Activated CD4-positive, alpha-beta T cell treated with anti-CD3 and anti-CD28 coated beads for 36 hours (primary cell): ENCODE measurements at regions not wholly inside any gene's neighbourhood (a gene's known extent, or its start where the extent isn't known, plus 50 kb on each side); places are given as distances from the start of the nearest gene placed in this dataset.

Experiments used
- ATAC-seq: fragments of 200-7000 bp; cut with Tn5 transposase; one replicate; pipeline ENCODE4 v1.10.0; 2021; ENCODE audit warnings: mild to moderate bottlenecking, moderate library complexity
- CTCF ChIA-PET: fragments of 350-600 bp; sonication (Branson Sonifier 250); formaldehyde crosslinking; loops from one replicate; lab custom pipeline; 2021; ENCODE audit warnings: antibody characterized with exemption; lab: Charles Lee
- POLR2A ChIA-PET: fragments of 350-600 bp; sonication (Branson Sonifier 250); formaldehyde crosslinking; loops from one replicate; lab custom pipeline; 2021; ENCODE audit warnings: antibody characterized with exemption, inconsistent platforms; lab: Charles Lee
- DNase-seq: peaks from one replicate; pipeline ENCODE4 v3.0.0-alpha.2; 2020
- H3K27ac Mint-ChIP-seq: one replicate; pipeline ENCODE4 v1.8.0; 2021; ENCODE audit warnings: mixed read lengths
- H3K27me3 Mint-ChIP-seq: one replicate; pipeline ENCODE4 v1.8.0; 2021; ENCODE audit warnings: mixed read lengths
- H3K36me3 Mint-ChIP-seq: one replicate; pipeline ENCODE4 v1.8.0; 2021; ENCODE audit warnings: low read depth, mixed read lengths
- H3K4me1 Mint-ChIP-seq: one replicate; pipeline ENCODE4 v1.8.0; 2021; ENCODE audit warnings: mixed read lengths
- H3K4me3 Mint-ChIP-seq: one replicate; pipeline ENCODE4 v1.8.0; 2021; ENCODE audit warnings: mild to moderate bottlenecking, moderate library complexity, mixed read lengths
- H3K9me3 Mint-ChIP-seq: one replicate; pipeline ENCODE4 v1.8.0; 2021; ENCODE audit warnings: low read depth, mixed read lengths
- intact Hi-C, 2 experiments: fragments of 100-400 bp; cut with DNase I in 1 of 2; cut with micrococcal nuclease in 1 of 2; formaldehyde crosslinking; loops; one replicate each; pipeline versions ENCODE4 v1.14.2 to v1.15.1; 2022 to 2024; cut with DNase I, micrococcal nuclease

DNA sequence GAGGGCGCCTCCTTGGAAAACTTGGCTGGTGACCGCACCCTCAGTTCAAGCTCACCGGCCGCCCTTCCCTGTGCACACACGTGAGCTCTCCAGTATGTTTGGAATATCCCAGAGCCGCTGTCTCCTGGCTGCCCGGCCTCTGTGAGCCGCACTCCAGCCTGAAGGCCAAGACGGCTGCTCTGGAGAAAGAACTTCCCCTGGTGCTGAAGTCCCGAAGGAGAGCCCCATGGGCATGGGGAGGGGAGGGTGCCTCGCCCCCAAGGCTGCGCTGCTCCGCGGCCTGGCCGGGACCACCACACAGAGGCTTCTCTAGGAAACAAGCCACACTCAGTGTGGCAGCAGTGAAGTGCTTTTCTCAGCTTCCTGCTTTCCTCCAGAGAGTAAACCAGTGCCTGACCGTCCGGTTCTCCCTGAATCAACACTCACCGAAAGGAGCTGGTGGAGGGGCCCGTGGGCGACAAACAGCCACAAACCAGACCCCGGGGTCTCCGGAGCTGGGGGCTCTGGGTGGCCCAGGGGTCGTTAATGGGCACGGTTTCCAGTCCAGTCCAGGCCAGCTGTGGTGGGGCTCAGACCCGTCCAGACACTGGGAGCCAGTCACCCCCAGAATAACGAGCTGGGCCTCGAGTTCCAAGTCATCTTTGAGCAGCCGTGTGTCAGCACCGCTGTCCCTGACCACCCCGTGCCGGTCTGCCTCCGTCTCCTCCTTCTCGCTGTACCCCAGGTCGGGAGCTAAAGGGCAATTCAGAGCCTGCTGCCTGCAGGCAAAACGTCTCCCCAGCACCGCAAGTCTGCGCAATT, 87.4 kb upstream of the BHLHE23 start:
- CTCF ChIA-PET = interaction anchor here (0.7 kb wide), 1 partner anchor 51 kb away, joined by 3 read pairs; no protein-coding TSS in a partner anchor
- intact Hi-C loops = no loop called here
- Mint-ChIP-seq H3K27ac (no peak overlapping the region), H3K36me3 (no peaks in the 10 kb centered on the region), H3K9me3 (no peaks in the 10 kb centered on the region), H3K27me3 (peaks cover 7% of the 10 kb centered on the region), H3K4me1 (no peaks in the 10 kb centered on the region), H3K4me3 (no peak overlapping the region)
- no peak for ATAC-seq
- peak; percentile 1 for DNase-seq
- POLR2A ChIA-PET = no interaction called here

GRCh38 chr20:63092660-63093215, 86.0 kb upstream of the BHLHE23 start:
- Mint-ChIP-seq H3K27ac (no peak overlapping the region), H3K4me3 (no peak overlapping the region), H3K27me3 (peaks cover 9% of the 10 kb centered on the region), H3K4me1 (no peaks in the 10 kb centered on the region), H3K36me3 (no peaks in the 10 kb centered on the region), H3K9me3 (no peaks in the 10 kb centered on the region)
- intact Hi-C loops = no loop called here
- peak; percentile 0 for DNase-seq
- ATAC-seq = no peak
- POLR2A ChIA-PET = no interaction called here
- CTCF ChIA-PET = interaction anchor here (0.7 kb wide), 1 partner anchor 35 kb away, joined by 4 read pairs; no protein-coding TSS in a partner anchor

- Mint-ChIP-seq H3K27ac (no peak overlapping the region), H3K4me3 (no peak overlapping the region), H3K9me3 (no peaks in the 10 kb centered on the region), H3K36me3 (no peaks in the 10 kb centered on the region), H3K4me1 (no peaks in the 10 kb centered on the region), H3K27me3 (peaks cover 11% of the 10 kb centered on the region)
- no peak for ATAC-seq
- peak; percentile 0 for DNase-seq
- ChIA-PET POLR2A (no interaction called here), CTCF (no interaction called here)
- intact Hi-C loops = no loop called here
Measured at GRCh38 chr20:63091901-63092659, 85.3 kb upstream of the BHLHE23 start.

- POLR2A ChIA-PET = no interaction called here
- H3K27ac Mint-ChIP-seq = no peak overlapping the region
- CTCF ChIA-PET = no interaction called here
Measured at GRCh38 chr20:63090682-63091571, 84.2 kb upstream of the BHLHE23 start.

GRCh38 chr20:63090052-63090451, 83.3 kb upstream of the BHLHE23 start:
- Mint-ChIP-seq H3K27me3 (peaks cover 13% of the 10 kb centered on the region), H3K9me3 (no peaks in the 10 kb centered on the region), H3K4me1 (no peaks in the 10 kb centered on the region), H3K36me3 (no peaks in the 10 kb centered on the region), H3K27ac (no peak overlapping the region), H3K4me3 (no peak overlapping the region)
- DNase-seq (no peak), ATAC-seq (no peak)
- POLR2A ChIA-PET = interaction anchor here (0.6 kb wide), 1 partner anchor 152 kb away, joined by 3 read pairs; the partner anchor contains the start of gene GID8
- CTCF ChIA-PET = no interaction called here
- intact Hi-C loops = no loop called here

More at GRCh38 chr20:63090682-63091571, 84.2 kb upstream of the BHLHE23 start:
- no peaks in the 10 kb centered on the region for H3K4me1 Mint-ChIP-seq
- H3K36me3 Mint-ChIP-seq = no peaks in the 10 kb centered on the region
- H3K4me3 Mint-ChIP-seq = no peak overlapping the region
- intact Hi-C loops = no loop called here
- H3K9me3 Mint-ChIP-seq = no peaks in the 10 kb centered on the region
- no peak for ATAC-seq
- peak; percentile 3 for DNase-seq
- H3K27me3 Mint-ChIP-seq = peaks cover 11% of the 10 kb centered on the region

DNA sequence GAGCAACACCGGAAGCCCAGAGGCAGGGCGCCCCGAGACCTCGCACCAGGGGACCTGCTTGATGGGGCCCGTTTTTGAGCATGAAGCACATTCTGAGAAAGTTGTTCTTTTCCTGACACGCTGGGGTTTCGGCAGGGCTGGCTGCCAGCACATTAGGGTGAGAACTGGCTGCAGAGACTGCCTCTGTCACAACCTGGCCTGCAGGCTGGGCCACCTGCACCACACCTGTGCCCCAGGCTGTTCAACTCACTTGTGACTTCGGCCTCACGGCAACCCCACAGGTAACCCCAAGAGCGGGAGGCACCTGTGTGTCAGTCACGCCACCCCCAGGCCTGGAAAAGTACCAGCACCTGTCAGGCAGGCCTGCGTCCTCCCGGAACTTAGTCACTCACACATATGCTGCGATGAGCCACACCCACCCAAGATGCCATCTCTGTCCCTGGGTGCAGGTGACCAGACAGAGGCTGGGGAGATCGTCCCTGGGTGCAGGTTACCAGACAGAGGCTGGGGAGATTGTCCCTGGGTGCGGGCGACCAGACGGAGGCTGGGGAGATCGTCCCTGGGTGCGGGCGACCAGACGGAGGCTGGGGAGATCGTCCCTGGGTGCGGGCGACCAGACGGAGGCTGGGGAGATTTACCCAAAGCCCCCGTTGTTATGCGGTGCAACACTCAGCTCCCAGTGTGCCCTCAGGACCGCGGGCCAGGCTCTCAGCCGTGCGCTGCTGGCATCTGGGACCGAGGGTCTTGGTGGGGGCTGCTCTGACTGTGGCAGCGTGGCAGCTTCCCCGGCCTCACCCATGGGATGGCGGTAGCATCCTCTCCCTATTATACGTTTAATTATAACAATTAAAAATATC, 82.5 kb upstream of the BHLHE23 start:
- Mint-ChIP-seq H3K36me3 (no peaks in the 10 kb centered on the region), H3K27me3 (peaks cover 13% of the 10 kb centered on the region), H3K9me3 (no peaks in the 10 kb centered on the region), H3K4me1 (no peaks in the 10 kb centered on the region), H3K27ac (no peak overlapping the region), H3K4me3 (no peak overlapping the region)
- ChIA-PET CTCF (no interaction called here), POLR2A (interaction anchor here (0.6 kb wide), 1 partner anchor 151 kb away, joined by 3 read pairs; the partner anchor contains the start of gene GID8)
- intact Hi-C loops = no loop called here
- ATAC-seq = no peak
- peak; percentile 4 for DNase-seq

GRCh38 chr20:63087872-63088680, 81.3 kb upstream of the BHLHE23 start:
- Mint-ChIP-seq H3K9me3 (no peaks in the 10 kb centered on the region), H3K4me1 (no peaks in the 10 kb centered on the region), H3K27ac (no peak overlapping the region), H3K4me3 (no peak overlapping the region), H3K36me3 (no peaks in the 10 kb centered on the region), H3K27me3 (peaks cover 13% of the 10 kb centered on the region)
- intact Hi-C loops = no loop called here
- DNase-seq (peak; percentile 3), ATAC-seq (no peak)
- CTCF ChIA-PET = no interaction called here
- POLR2A ChIA-PET = no interaction called here

DNA sequence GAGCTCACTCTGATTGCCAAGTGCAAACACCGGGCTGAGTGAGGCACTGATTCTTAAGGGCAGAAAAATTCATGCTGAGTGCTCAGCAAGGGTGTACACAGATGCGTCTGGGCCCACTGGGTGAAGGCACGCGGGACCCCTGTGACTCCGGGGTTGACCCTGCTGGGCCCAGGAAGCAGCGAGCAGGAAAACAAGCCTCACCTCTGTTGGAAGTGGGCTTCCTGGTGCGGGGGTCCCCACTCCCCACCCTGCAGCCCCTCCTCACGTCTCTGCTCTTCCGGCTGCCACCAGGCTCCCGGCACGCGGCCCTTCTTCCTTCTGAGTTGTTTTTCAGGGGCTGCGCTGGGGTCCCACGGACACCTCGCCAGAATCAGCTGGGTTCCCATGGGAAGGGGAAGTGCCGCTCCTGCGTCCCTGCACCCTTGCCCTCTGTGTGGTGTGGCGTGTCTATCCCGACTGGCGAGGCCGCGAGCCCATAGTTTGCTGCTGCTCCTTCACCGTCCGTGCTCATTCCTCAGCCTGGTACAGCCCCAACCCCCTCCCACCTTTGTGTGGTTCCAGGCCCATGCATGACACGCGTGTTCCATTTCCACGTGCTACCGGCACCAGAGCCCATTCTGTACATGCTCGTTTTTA, 80.6 kb upstream of the BHLHE23 start:
- DNase-seq (peak; percentile 1), ATAC-seq (no peak)
- peaks cover 11% of the 10 kb centered on the region for H3K27me3 Mint-ChIP-seq
- no peaks in the 10 kb centered on the region for H3K9me3 Mint-ChIP-seq
- no peak overlapping the region for H3K27ac Mint-ChIP-seq
- ChIA-PET POLR2A (no interaction called here), CTCF (interaction anchor here (0.5 kb wide), 1 partner anchor 107 kb away, joined by 3 read pairs; no protein-coding TSS in a partner anchor)
- H3K4me1 Mint-ChIP-seq = no peaks in the 10 kb centered on the region
- intact Hi-C loops = no loop called here
- no peak overlapping the region for H3K4me3 Mint-ChIP-seq
- H3K36me3 Mint-ChIP-seq = no peaks in the 10 kb centered on the region

GRCh38 chr20:63086421-63087235, 79.9 kb upstream of the BHLHE23 start:
- H3K4me3 Mint-ChIP-seq = no peak overlapping the region
- ChIA-PET CTCF (interaction anchor here (0.5 kb wide), 1 partner anchor 106 kb away, joined by 3 read pairs; no protein-coding TSS in a partner anchor), POLR2A (no interaction called here)
- no peaks in the 10 kb centered on the region for H3K36me3 Mint-ChIP-seq
- peak; percentile 1 for DNase-seq
- no peaks in the 10 kb centered on the region for H3K9me3 Mint-ChIP-seq
- H3K27me3 Mint-ChIP-seq = peaks cover 15% of the 10 kb centered on the region
- no peaks in the 10 kb centered on the region for H3K4me1 Mint-ChIP-seq
- H3K27ac Mint-ChIP-seq = no peak overlapping the region
- ATAC-seq = no peak
- intact Hi-C loops = no loop called here
